Transverse colon (tissue), 4 donors: ENCODE measurements at regions not wholly inside any gene's neighbourhood (a gene's known extent, or its start where the extent isn't known, plus 50 kb on each side); places are given as distances from the start of the nearest gene placed in this dataset.

Experiments
- DNase-seq: peaks from one replicate; pipeline ENCODE4 v3.0.0-alpha.2; 2019
- H3K27ac ChIP-seq, 4 donors: fragments of 200-600 bp; sonication (generic); 2 replicates each; pipeline ENCODE4 v1.5.1; 2016 to 2018; ENCODE audit warnings: inconsistent platforms in 4 of 4
- H3K27me3 ChIP-seq: fragments of 200-600 bp; sonication (generic); 2 replicates; pipeline ENCODE4 v1.5.1; 2017; ENCODE audit warnings: inconsistent platforms
- H3K36me3 ChIP-seq, 4 donors: fragments of 200-600 bp; sonication (generic); 2 replicates each; pipeline ENCODE4 v1.5.1; 2017 to 2019; ENCODE audit warnings: inconsistent platforms in 4 of 4
- H3K4me1 ChIP-seq, 4 donors: fragments of 200-600 bp; sonication (generic); 2 replicates each; pipeline ENCODE4 v1.5.1; 2017 to 2020; ENCODE audit warnings: inconsistent platforms in 4 of 4
- H3K4me3 ChIP-seq, 4 donors: fragments of 200-600 bp; sonication (generic); 1 replicate in 1 of 4; 2 replicates in 3 of 4; pipeline versions ENCODE4 v1.5.1 to v1.6.1; 2017 to 2019; ENCODE audit warnings: inconsistent platforms in 4 of 4
- H3K9me3 ChIP-seq, 2 donors: fragments of 200-600 bp; sonication (generic); 2 replicates each; pipeline ENCODE4 v1.5.1; 2017 to 2019; ENCODE audit warnings: inconsistent platforms in 2 of 2
- EP300 ChIP-seq: sonication (generic); formaldehyde crosslinking; IDR thresholded peaks from one replicate; pipeline ENCODE4 v1.6.1; 2017; ENCODE audit warnings: antibody characterized with exemption, low read depth
- POLR2A ChIP-seq: fragments of 450-650 bp; IDR thresholded peaks from one replicate; pipeline ENCODE4 v1.6.1; 2016; ENCODE audit warnings: antibody characterized with exemption, mild to moderate bottlenecking, moderate library complexity
- POLR2AphosphoS5 ChIP-seq, 3 donors: sonication (generic); formaldehyde crosslinking; IDR thresholded peaks; one replicate each; pipeline ENCODE4 v1.6.1; 2016; ENCODE audit warnings: antibody characterized with exemption in 3 of 3
- WGBS, 2 donors: methylation state at CpG; one replicate each; pipeline ENCODE4 v1.1.5; 2018; ENCODE audit warnings: low coverage in 1 of 2; 5-methylcytosine and 5-hydroxymethylcytosine counted together
- in situ Hi-C, 4 donors: fragments of 200-750 bp; cut with MboI; loops; one replicate each; pipeline versions ENCODE4 v1.15.0 to v1.15.1; 2017; ENCODE audit warnings: low sequenced_read_pairs in 3 of 4, low pct_ligation_motif_present in 1 of 4, low pct_unique_long_range_greater_than_20kb in 1 of 4
- intact Hi-C: fragments of 100-400 bp; cut with DNase I; formaldehyde crosslinking; loops from one replicate; pipeline ENCODE4 v1.15.1; 2023; ENCODE audit warnings: low total_unique reads
- TF ChIP-seq, protein P1 (sequence below), 5 experiments: fragments of 200-600 bp in 3 of 5; fragments of 450-650 bp in 2 of 5; sonication (generic) in 3 of 5; IDR thresholded peaks; 1 replicate in 2 of 5; 2 replicates in 3 of 5; pipeline ENCODE4 v1.5.1; 2016 to 2017; ENCODE audit warnings: antibody characterized with exemption in 5 of 5, inconsistent platforms in 3 of 5, mild to moderate bottlenecking in 2 of 5, moderate library complexity in 1 of 5

GRCh38 chr1:201748335-201748734 lies 80.6 kb upstream of the IPO9 start:
- intact Hi-C loops, result no loop called here
- no peaks in the 10 kb centered on the region for H3K9me3 ChIP-seq
- H3K27ac ChIP-seq, result no peak overlapping the region
- no peaks in the 10 kb centered on the region for H3K36me3 ChIP-seq
- in situ Hi-C loops, result no loop called here
- no peak overlapping the region for H3K4me3 ChIP-seq
- TF ChIP-seq, protein P1, sequence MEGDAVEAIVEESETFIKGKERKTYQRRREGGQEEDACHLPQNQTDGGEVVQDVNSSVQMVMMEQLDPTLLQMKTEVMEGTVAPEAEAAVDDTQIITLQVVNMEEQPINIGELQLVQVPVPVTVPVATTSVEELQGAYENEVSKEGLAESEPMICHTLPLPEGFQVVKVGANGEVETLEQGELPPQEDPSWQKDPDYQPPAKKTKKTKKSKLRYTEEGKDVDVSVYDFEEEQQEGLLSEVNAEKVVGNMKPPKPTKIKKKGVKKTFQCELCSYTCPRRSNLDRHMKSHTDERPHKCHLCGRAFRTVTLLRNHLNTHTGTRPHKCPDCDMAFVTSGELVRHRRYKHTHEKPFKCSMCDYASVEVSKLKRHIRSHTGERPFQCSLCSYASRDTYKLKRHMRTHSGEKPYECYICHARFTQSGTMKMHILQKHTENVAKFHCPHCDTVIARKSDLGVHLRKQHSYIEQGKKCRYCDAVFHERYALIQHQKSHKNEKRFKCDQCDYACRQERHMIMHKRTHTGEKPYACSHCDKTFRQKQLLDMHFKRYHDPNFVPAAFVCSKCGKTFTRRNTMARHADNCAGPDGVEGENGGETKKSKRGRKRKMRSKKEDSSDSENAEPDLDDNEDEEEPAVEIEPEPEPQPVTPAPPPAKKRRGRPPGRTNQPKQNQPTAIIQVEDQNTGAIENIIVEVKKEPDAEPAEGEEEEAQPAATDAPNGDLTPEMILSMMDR (IDR thresholded peaks at IDR 0.05), result no peak
- TF ChIP-seq POLR2A, result no peak
- TF ChIP-seq EP300, result no peak
- TF ChIP-seq POLR2AphosphoS5 (IDR thresholded peaks at IDR 0.05), result no peak
- H3K4me1 ChIP-seq, result peaks cover 0 to 28% (median 0%) of the 10 kb centered on the region in 4 donors
- WGBS, 2 donors, result 80 to 81% methylated on average over 1 of the region's 1 CpG
- DNase-seq, result no peak
- H3K27me3 ChIP-seq, result no peaks in the 10 kb centered on the region

- intact Hi-C loops, result no loop called here
- in situ Hi-C loops, result no loop called here
These were observed 79.8 kb upstream of the IPO9 start for GRCh38 chr1:201749059-201749690.

DNA sequence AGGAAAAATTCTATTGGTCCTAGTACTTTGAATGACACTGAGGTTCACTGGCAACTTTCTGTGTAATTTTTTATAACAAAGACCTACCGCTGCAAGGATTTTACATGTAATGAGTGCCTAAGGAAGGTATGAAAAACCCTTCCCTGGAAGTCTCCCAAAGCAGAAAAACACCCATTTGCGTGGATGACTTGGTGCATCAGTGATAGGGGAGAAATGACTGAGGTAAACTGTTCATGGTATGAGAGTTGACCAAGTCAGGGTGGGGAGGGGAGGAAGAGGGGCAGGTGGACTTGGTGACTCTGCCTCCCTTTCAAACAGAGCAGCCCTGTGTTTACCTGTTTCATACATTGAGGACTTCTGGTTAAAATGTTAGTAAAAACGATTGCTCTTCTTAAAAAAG lies 78.8 kb upstream of the IPO9 start:
- TF ChIP-seq EP300, result no peak
- no peak for TF ChIP-seq POLR2AphosphoS5 (IDR thresholded peaks at IDR 0.05)
- TF ChIP-seq POLR2A, result no peak
- TF ChIP-seq, protein P1 (IDR thresholded peaks at IDR 0.05), result no peak
- H3K27me3 ChIP-seq, result no peaks in the 10 kb centered on the region
- no peak overlapping the region for H3K4me3 ChIP-seq
- H3K9me3 ChIP-seq, result no peaks in the 10 kb centered on the region
- intact Hi-C loops (no loop called here), in situ Hi-C loops (no loop called here)
- 50 to 56% methylated on average over 3 of the region's 3 CpGs for WGBS, 2 donors
- peaks cover 0 to 29% (median 0%) of the 10 kb centered on the region in 4 donors for H3K4me1 ChIP-seq
- no peak for DNase-seq
- no peak overlapping the region for H3K27ac ChIP-seq
- H3K36me3 ChIP-seq, result no peaks in the 10 kb centered on the region

More at GRCh38 chr1:201749059-201749690, 79.8 kb upstream of the IPO9 start:
- DNase-seq, result no peak
- H3K27ac ChIP-seq, result no peak overlapping the region
- no peaks in the 10 kb centered on the region for H3K27me3 ChIP-seq
- peaks cover 0 to 29% (median 0%) of the 10 kb centered on the region in 4 donors for H3K4me1 ChIP-seq
- H3K4me3 ChIP-seq, result no peak overlapping the region
- H3K9me3 ChIP-seq, result no peaks in the 10 kb centered on the region
- TF ChIP-seq POLR2A (no peak), EP300 (no peak), POLR2AphosphoS5 (IDR thresholded peaks at IDR 0.05) (no peak)
- TF ChIP-seq, protein P1 (IDR thresholded peaks at IDR 0.05), result no peak
- H3K36me3 ChIP-seq, result no peaks in the 10 kb centered on the region
- WGBS, 2 donors, result 84 to 86% methylated on average over 4 to 6 of the region's 6 CpGs

DNA sequence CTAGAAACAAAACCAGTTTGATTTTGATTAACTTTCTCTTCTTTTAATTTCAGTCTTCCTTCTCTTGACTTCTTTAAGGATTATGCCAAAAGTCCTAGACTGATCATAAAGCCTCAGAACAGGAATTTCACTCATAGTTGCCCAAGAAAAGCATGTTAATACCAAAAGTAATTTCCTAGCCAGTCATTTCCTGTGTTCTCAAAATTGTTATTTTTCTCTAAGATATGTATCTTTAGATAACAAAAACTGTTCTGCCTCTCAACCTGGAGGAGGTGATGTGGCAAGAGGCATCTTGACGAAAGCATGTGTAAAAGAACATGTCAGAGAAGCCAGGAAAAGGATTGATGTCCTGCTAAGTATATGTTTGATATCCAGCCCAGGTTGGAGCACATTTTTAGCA lies 78.0 kb upstream of the IPO9 start:
- TF ChIP-seq POLR2AphosphoS5 (IDR thresholded peaks at IDR 0.05) (no peak), EP300 (no peak), POLR2A (no peak)
- TF ChIP-seq, protein P1 (IDR thresholded peaks at IDR 0.05), result no peak
- intact Hi-C loops, result no loop called here
- no peak for DNase-seq
- H3K36me3 ChIP-seq, result no peaks in the 10 kb centered on the region
- peaks cover 0 to 34% (median 0%) of the 10 kb centered on the region in 4 donors for H3K4me1 ChIP-seq
- WGBS, 2 donors, result 76 to 86% methylated on average over 1 of the region's 1 CpG
- no peaks in the 10 kb centered on the region for H3K27me3 ChIP-seq
- in situ Hi-C loops, result no loop called here
- no peak overlapping the region for H3K4me3 ChIP-seq
- no peak overlapping the region for H3K27ac ChIP-seq
- H3K9me3 ChIP-seq, result no peaks in the 10 kb centered on the region
